Right renal pelvis (tissue), 4 donors: ENCODE measurements at regions not wholly inside any gene's neighbourhood (a gene's known extent, or its start where the extent isn't known, plus 50 kb on each side); places are given as distances from the start of the nearest gene placed in this dataset.
A peak's percentile ranks its signal among the peaks of the same experiment; 100 is the strongest.

Experiments
- DNase-seq, 4 donors: peaks; one replicate each; pipeline ENCODE4 v3.0.0-alpha.2; 2013; ENCODE audit warnings: low read depth in 4 of 4, low spot score in 3 of 4, missing footprints in 1 of 4

DNA sequence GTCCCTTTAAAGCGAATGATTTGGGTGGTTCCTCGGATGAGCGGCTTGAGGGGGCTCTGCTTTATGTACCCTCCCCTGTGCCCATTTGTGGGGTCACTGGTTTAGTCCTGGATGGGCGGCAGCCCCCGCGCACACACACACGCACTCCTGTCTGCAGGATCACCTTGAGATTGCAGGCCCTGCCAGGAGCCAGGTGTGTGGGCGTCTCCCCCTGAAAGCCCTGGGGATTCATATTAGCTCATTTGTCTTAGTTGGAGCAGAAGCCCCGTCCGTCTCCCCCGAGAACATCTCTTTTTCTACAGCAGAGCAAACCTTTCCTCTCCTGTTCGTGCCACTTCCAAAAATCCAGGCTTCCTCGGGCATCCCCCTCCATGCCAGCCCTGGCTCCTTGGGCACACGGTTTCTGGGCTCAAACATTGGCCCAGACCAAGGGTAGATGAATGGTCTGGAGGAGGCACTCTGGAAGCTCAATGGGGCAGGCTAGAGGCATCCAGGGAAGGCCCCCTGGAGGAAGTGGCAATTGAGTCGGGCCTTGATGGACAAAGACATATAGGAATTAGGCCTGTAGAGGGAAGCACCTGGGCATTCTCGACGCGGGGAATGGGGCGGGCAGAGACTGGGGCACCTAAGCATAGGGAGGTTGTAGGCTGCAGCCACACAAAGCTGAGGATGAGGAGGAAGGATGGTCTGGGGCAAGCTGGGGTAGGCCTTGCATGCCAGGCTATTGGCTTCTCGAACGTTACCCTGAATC, 218.5 kb upstream of the GSE1 start:
- no peak for DNase-seq

DNA sequence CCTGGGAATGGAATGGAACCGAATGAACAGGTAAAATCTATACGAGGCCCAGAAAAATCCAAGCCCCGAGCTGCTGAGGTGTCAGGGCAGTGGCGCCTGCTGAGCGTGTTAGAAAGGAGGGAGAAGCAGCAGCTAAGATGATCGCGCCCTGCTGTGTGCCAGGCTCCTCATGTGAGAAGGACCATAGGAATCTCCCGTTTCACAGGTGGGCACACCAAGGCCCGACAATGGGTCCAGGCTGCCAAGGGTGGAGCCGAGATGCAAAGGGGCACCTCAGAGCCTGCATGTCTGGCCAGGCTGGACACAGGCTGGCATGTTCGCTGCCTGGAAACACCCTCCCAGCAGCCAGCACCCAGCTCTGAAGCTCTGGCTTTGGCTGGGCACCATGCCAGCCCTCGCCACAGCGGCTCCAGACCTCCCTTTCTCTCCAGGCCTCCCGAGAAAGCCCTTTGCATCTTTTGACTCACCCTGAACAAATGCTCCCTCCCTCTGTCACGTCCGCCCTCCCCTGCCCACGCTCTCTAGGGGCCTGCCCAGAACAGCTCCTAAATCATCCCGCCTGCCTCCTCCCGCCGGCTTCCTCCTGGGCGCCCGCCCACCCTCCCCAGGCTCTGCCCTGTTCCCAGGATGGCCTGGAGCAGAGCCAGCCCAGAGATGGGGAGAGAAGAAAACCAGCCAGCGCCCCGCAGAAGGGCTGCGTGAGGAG, 217.8 kb upstream of the GSE1 start:
- peak in 3 of 4 donors; percentile 57 to 74 (median 74) for DNase-seq

DNA sequence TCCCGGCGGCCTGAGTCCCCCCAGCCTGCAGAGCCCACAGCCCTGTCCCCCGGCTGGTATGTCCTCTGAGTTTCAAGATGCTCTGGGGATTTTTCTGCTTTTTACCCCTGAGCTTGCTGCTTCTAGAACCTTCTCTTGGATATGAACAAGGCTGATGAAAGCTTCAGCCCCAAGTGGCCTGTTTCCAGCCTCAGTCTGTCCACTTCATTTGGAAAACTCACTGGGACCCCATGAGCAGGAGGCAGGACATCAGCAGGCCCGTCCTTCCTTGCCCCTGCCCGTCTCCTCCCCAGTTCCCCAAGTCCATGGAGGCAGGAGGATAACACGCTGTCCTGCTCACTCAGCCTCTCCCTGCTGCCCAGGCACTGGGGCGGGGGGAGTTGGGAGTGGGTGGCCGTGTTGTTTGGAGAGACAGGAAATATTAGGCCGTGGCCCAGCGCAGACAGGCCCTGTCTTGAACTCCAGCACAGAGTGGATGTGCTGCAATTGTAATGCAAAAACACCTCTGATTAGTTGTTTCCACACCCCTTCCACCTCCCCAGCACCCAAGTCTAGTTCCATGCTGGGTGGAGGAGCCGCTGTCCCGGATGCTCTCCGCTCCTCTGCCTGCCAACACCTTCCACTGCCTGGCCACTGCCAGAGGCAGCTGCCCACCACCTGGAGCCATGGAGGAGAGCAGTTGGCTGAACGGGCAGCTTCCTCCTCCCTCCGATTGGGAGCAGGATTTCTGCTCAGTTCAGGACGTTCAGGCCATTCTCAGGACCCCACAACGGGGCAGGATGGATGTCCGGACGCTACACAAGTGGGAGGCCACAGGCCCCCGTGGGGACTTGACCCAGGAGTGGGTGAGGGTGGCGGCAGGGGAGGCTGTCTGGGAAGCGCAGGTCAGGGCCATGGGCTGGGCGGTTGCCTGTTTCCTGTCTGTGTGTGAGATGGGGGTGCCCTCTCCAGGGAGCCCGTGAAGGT, 216.9 kb upstream of the GSE1 start:
- no peak for DNase-seq

DNA sequence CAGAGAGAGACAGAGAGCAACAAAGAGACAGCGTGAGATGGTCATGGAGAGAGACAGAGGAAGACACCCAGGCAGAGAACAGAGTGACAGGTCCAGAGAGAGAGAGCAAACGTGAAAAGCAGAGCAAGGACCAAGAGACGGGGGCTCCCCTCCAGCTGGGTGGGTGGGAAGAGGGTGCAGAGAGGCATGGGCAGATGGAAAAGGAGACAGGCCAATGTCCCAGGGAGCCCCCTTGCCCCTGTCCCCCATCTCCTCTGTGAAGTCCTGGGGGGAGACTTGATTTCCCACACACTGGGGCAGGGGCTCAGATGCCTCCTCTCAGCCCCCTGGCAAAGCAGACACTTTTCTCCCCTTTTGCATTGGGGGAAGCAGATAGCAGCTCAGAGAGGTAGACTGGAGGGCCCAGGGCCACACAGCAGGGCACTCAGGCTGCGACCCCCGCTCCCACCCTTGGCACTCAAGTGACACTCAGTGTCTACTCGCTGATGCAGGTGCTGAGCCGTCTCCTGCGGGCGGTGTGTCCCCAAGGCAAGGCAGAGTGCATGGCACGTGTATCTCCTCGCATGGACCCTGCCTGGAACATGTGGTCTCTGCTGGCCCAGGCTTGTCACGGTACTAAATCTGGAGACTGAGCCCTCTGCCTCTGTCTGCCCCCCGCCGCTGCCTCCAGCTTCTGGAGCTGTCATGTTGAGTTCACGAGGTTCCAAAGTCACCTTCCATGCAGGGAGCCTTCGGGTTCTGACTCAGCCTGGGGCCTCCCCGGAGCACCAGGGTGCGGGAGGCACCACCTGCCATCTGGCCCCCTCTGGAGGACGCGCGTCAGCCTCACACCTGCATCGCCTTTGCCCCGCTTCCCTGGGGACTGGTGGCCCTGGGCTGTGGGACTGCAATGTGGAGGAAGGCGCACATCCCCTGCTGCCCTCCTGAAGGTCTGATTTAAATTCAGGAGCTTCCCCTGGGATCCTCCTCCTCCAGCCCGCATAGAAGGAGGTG, 215.9 kb upstream of the GSE1 start:
- DNase-seq: no peak

DNA sequence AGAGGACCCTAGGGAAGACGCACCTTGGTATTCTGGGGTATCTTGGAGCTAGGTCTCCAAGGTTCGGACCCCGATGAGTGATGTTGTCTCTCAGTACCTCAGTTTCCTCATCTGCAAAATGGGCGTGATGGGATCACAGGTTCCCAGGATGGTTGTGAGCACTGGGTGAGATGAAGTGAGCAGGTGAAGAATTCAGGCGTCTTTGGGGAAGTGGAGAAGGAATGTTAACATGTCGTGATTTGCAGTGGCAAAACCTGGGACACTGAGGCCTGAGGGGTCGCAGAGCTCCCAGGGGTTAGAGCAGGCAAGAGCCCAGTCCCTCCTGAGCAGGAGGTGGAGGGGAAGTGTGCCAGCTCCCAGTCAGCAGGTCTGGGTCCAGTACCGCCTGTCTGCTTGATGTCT, 215.1 kb upstream of the GSE1 start:
- DNase-seq: no peak

DNA sequence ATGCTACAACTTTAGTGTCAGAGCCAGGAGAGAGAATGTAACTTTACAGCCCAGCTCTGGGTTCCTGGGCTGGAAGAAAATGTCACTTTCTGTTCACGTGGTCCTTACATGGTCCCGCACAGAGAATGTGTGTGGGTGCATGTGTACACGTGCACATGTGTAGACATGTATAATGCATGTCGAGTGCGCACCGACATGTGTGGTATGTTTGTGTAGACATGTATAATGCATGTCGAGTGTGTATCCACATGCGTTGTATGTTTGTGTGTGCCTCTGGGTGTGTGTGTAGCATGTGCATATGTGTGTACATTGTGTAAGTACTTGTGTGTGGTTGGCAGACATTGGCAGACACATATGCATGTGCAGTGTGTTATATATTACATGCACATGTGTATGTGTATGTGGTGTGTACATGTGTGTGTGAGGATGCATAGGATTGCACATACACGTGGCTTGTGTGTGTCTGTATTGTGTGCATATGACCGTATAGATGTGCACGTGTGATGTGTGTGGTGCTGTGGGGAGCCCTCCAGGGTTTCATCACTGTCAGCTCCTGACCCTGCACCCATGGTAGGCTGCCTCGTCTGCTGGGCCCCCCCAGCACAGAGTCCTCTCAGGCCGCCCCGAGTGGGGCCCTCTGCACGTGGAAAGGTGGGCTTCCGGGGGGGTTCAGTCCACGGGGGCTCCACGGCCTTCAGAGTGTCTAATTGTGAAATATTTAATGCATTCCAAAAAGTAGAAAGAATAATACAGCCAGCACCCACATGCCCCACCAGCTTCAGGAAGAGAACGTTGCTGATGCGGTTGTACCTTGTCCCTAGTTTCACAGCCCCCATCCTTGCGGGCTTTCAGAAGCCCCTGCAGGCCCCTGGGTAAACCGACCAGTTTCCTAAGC, 214.2 kb upstream of the GSE1 start:
- DNase-seq: no peak

DNA sequence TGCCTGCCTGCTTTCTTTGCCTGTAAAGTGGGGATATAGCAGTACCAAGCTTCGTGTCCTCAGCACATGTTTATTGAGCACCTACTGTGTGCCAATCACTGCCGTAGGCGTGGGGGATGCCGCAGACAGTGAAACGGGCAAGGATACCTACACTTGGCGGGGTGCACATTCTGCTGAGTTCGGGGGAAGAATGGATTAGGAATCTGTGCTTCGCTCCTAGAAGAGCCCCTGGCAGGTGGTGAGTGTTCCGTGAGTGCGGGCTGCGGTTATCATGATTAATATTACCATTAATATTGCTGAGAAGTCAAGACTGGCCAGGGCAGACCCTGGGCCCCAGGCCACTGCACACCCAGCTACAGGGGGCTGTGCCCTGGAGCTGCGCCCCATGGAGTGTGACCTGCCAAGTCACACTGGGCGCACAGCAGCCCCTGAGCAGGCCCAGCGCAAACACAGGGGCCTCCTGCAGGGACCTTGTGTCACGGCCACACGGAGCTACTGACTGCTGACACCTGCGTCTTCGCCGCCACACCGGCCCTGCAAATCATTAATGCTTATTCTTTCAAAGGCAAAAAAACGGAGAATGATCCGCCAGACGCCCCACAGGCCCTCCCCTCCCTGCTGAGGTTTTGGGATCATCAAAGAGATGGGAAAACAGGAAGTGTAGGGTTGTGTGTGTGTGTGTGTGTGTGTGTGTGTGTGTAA, 213.4 kb upstream of the GSE1 start:
- no peak for DNase-seq

DNA sequence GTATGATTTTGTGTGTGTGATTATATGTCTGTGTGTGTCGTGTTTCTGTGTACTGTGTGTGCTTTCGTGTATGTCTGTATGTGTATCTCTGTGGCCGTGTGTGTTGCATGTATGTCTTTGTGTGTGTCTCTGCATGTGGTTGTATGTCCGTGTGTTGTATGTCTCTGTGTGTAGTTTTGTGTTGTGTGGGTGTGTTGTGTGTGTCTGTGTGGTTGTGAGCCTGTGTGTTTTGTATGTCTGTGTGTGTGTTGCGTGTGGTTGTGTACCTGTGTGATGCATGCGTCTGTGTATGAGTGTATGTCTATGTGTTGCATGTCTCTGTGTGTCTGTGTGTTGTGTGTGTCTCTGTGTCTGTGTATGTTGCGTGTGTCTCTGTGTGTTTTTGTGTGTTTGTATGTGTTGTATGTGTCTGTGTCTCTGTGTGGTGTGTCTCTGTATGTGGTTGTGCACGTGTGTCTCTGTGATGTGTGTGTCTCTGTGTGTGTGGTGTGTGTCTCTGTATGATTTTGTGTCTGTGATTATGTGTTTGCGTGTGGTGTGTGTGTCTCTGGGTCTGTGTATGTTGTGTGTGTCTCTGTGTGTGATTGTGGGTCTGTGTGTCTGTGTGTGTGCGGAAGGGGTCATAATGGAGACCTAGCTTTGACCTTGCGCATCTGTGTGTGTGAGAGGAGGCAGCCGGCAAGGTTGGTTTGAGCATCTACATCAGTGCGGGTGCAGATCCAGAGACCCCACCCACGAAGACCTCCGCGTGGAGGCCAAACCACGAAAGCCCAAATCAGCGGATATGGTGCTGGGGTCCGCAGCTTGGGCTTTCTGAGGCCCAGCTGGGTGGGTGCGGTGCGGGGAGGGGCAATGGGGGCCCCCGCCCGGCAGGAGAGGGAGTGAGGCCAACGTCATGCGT, 212.6 kb upstream of the GSE1 start:
- DNase-seq: no peak

DNA sequence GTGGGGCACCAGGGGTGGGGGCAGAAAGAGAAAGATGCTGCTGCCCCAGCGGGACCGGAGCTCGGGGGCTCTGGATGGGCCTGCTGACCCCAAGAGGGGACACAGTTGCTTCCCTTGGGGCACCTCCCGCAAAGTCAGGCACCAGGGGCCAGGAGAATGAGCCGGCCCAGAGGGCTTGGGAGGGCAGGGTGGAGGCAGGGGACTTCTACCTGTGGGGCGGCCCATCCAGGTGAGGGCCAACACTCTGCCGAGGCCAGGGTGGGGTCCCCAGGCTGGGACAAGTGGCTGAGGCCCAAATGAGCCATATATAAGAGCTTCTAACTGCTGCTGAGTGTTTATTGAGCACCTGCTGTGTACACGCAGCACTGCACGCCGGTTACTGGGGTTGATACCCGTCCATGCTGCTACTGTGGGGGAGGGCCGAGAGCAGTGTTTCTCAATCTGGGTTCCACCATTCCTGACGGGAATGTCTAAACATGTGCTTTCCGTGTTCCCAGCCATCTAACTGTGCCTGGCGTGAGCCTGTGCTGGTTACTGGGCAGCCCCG, 211.7 kb upstream of the GSE1 start:
- DNase-seq: no peak

DNA sequence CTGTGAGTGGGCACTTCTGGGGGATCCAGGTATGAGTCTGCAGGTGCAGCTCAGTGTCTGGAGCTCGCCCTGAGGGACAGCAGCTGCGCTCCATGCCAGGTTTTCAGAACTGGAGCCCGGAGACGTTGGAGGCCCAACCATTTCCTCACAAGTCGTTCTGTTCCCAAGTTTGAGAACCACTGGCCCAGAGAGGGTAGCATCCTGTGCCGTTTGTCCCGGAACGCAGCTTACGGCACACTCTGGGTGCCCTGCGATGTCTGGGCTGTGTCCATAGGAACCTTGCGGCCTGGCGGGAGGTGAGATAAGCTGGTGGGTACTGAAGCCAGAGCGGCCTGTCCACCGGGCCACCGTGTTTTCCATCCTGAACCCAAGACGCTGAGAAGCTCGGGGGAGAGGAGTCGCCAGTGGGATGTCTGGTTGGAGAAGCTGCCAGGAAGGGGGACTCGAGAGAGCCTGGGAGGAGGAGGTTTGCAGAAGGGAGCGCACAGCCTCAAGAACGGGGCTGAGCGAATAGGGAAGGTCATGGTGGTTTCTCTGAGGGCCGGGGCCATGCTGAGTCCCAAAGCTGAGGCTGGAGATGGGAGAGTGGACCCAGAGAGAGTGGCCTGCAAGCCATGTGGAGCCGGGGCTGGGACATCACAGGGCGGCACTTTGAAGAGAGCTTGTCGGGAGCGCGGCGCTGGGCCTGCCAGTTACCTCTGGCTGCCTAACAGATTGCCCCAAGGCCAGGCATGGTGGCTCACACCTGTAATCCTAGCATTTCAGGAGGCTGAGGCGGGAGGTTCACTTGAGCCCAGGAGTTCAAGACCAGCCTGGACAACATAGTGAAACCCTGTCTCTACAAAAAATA, 211.0 kb upstream of the GSE1 start:
- no peak for DNase-seq

DNA sequence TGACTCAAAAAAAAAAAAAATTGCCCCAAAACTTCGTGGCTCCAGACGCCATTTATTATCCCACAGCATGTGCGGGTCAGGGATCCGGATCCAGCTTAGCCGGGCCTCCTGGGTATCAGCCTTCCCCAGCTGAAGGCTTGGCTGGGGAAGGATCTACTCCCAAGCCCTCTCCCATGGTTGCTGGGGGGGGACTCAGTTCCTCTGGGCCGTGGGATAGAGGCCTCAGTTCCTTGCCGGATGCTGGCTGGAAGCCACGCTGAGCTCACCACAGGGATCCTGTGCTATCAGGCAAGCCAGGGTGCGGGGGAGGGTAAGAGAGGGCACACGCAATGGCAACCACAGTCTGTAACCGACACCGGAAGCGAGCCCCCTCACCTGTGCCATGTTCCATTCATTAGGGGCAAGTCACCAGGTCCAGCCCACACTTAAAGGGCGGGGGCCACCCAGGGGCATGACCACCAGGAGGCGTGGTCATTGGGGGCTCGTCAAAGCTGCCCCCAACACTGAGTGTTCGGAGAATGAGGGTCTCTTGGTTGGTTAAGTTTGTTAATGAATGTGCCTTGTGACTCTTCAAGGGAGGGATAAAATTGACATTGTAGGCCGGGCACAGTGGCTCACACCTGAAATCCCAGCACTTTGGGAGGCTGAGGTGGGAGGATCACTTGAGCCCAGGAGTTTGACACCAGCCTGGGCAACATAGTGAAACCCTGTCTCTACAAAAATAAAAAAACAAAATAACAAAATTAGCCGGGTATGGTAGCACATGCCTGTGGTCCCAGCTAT, 210.0 kb upstream of the GSE1 start:
- DNase-seq: no peak

DNA sequence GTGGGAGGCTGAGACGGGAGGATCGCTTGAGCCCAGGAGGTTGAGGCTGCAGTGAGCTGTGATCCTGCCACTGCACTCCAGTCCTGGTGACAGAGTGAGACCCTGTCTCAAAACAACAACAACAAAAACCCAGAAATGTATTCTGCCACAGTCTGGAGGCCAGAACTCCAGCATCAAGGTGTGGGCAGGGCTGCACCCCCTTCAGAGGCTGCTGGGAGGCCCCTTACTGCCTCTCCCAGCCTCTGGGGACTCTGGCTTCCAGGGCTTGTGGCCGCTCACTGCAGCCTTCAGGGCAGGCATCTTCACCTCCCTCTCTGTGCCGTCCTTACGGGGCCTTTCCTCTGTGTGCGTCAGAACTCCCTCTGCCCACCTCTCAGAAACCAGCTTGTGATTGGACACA, 209.4 kb upstream of the GSE1 start:
- DNase-seq: no peak

DNA sequence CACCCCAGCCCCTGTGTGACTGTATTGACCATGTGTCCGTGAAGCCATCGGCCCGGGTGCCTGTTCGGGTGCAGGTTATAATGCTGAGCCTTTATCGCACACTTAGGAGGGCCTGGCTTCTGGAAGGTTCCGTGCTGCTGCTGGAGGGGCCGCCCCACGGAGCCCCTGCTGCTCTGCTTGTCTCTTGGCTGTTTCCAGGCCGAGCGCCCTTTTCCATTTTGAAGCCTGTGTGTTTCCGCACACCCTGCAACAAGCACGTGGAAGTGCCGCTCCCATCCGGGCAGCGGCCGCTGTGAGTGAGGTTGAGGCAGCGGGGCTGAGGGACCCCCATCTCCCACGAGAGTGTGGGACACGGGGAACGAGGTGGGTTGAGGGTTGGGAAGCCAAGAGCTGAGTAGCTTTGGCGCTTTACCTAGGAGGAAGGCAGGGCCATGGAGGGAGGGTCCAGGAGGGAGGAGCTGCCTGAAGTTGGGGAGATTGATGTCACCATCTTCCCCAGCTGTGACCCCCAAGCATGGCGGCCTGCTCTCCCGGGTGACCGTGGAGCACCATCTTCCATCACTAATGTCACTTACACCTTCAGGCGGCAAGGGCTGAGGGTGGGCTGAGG, 200.1 kb upstream of the GSE1 start:
- no peak for DNase-seq

DNA sequence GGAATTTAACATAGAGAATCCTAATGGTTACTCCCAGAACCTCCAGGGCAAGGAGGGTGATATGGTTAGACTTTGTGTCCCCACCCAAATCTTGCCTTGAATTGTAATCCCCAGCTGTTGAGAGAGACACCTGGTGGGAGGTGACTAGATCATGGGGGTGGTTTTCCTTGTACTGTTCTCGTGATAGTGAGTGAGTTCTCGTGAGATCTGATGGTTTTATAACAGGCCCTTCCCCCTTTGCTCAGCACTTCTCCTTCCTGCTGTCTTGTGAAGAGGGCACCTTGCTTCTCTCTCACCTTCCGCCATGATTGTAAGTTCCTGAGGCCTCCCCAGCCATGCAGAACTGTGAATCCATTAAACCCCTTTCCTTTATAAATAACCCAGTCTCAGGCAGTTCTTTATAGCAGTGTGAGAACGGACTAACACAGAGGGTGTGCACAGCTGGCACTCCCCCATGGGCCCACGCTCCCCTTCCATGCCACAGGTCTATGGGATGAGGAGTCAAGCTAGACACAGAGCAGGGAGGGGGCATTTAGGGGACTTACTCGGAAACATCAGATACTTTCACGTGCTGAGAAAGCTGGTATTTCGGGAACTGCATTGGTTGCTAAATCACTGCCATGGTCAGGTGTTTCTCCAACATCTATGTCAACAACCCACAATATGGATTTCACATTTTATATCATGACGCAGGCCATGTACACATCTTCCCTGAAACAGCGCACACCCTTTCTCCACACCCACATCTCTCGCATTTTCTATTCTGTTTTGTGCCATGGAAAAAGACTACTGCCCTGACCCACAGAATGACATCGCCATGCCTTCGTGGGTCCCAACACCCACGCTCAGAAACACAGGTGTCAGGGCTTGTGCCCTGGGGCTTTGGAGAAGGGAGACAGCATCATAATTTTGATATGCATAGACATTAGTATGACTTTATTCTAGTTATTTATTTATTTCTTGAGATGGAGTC, 199.1 kb upstream of the GSE1 start:
- DNase-seq: no peak
